Pancreas (tissue), 10 donors: ENCODE measurements at regions not wholly inside any gene's neighbourhood (a gene's known extent, or its start where the extent isn't known, plus 50 kb on each side); places are given as distances from the start of the nearest gene placed in this dataset.

ENCODE experiments used
- ATAC-seq, 4 donors: fragments of 200-7000 bp; cut with Tn5 transposase; one replicate each; pipeline versions ENCODE4 v1.8.0 to v1.9.1; 2020; ENCODE audit warnings: mild to moderate bottlenecking in 4 of 4, moderate library complexity in 4 of 4
- DNase-seq, 6 donors: peaks; one replicate each; pipeline ENCODE4 v3.0.0-alpha.2; 2020
- FAIRE-seq: peaks from 2 replicates; lab custom pipeline; 2012; peaks lifted over from hg19 to GRCh38; lab: Jason Lieb, UNC
- H3K27ac ChIP-seq, 4 donors: fragments of 200-600 bp; sonication (generic); 1 replicate in 3 of 4; 2 replicates in 1 of 4; pipeline versions ENCODE4 v1.5.0 to v1.8.0; 2020
- H3K27me3 ChIP-seq, 4 donors: fragments of 200-600 bp; one replicate each; pipeline ENCODE4 v1.8.0; 2021
- H3K36me3 ChIP-seq, 3 donors: fragments of 200-600 bp; sonication (generic) in 1 of 3; one replicate each; pipeline versions ENCODE4 v1.5.0 to v1.8.0; 2020 to 2021
- H3K4me1 ChIP-seq, 3 donors: fragments of 200-600 bp; one replicate each; pipeline ENCODE4 v1.8.0; 2021
- H3K4me3 ChIP-seq, 4 donors: fragments of 200-600 bp; sonication (generic) in 2 of 4; one replicate each; pipeline versions ENCODE4 v1.5.0 to v1.8.0; 2020 to 2021
- H3K9me3 ChIP-seq, 4 donors: fragments of 200-600 bp; one replicate each; pipeline ENCODE4 v1.8.0; 2021
- WGBS, 2 donors: extraction: QIAGEN DNeasy Blood & Tissue Kit; methylation state at CpG; one replicate each; pipeline ENCODE4 v1.1.7; 2013; 5-methylcytosine and 5-hydroxymethylcytosine counted together
- intact Hi-C, 3 donors: fragments of 100-400 bp; cut with DNase I; formaldehyde crosslinking; loops; one replicate each; pipeline versions ENCODE4 v1.11.1 to v1.14.2; 2022
- TF ChIP-seq, protein P1 (sequence below), 4 donors: fragments of 200-600 bp; sonication (generic) in 3 of 4; IDR thresholded peaks; one replicate each; pipeline versions ENCODE4 v1.5.0 to v1.8.0; 2021; ENCODE audit warnings: antibody characterized with exemption in 4 of 4
- donor health status: healthy with polysubstance abuse.
- donor health status: DM: no; HTN: no; CAD: no; lungs with moderate emphysema.
- donor health status: DM: no; HTN: no; CAD: no.
- donor health status: control.
- donor health status: control.
- donor health status: Bipolar disorder and iron deficiency.
- donor health status: DM: yes; HTN: yes; CAD: no.
- donor health status: DM: no; HTN: no; CAD: no.
- donor health status: DM: no; HTN: no; CAD: no.
- donor health status: DM: yes; HTN: yes; CAD: no.

DNA sequence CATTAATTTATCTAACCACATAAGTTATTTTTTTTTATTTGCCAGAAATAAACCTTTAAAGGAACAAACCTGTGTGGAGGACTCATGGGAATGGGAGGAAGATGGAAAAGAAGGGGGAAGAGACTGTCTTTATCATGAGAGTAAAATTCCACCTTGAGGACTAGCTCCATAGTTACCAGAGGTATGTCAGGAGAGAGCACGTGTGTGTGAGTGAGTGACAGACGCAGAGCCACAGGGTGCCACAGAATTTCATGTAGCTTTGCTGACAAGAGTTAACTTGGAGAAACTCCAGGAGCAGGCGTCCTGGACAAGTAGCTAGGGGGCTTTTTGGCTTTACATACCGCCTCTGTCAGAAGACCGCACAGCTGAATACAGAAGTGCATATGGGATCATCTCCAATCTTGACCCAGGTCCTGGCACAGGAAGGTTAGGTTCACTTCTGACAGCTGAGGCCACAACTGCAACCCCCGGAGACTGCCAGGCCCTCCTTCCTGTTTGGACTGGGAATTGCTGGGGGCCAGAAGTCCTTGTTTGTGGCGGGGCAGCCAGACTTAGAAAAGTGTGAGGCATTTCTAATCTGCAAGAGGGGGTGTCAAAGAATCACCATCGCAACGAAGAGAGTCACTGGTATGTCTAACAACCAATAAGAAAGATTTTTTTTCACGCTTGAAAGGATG, 197.8 kb upstream of the TPM1 start:
- H3K27me3 ChIP-seq: no peaks in the 10 kb centered on the region
- 78 to 85% methylated on average over 10 of the region's 10 CpGs for WGBS, 2 donors
- no peak for FAIRE-seq
- no peaks in the 10 kb centered on the region for H3K9me3 ChIP-seq
- no peak for DNase-seq
- no peak for ATAC-seq
- no peak overlapping the region for H3K27ac ChIP-seq
- H3K4me3 ChIP-seq: no peak overlapping the region
- no peaks in the 10 kb centered on the region for H3K36me3 ChIP-seq
- peaks cover 0 to 24% (median 4%) of the 10 kb centered on the region in 3 donors for H3K4me1 ChIP-seq
- TF ChIP-seq, protein P1, sequence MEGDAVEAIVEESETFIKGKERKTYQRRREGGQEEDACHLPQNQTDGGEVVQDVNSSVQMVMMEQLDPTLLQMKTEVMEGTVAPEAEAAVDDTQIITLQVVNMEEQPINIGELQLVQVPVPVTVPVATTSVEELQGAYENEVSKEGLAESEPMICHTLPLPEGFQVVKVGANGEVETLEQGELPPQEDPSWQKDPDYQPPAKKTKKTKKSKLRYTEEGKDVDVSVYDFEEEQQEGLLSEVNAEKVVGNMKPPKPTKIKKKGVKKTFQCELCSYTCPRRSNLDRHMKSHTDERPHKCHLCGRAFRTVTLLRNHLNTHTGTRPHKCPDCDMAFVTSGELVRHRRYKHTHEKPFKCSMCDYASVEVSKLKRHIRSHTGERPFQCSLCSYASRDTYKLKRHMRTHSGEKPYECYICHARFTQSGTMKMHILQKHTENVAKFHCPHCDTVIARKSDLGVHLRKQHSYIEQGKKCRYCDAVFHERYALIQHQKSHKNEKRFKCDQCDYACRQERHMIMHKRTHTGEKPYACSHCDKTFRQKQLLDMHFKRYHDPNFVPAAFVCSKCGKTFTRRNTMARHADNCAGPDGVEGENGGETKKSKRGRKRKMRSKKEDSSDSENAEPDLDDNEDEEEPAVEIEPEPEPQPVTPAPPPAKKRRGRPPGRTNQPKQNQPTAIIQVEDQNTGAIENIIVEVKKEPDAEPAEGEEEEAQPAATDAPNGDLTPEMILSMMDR (IDR thresholded peaks at IDR 0.05): no peak
- intact Hi-C loops: no loop called here

DNA sequence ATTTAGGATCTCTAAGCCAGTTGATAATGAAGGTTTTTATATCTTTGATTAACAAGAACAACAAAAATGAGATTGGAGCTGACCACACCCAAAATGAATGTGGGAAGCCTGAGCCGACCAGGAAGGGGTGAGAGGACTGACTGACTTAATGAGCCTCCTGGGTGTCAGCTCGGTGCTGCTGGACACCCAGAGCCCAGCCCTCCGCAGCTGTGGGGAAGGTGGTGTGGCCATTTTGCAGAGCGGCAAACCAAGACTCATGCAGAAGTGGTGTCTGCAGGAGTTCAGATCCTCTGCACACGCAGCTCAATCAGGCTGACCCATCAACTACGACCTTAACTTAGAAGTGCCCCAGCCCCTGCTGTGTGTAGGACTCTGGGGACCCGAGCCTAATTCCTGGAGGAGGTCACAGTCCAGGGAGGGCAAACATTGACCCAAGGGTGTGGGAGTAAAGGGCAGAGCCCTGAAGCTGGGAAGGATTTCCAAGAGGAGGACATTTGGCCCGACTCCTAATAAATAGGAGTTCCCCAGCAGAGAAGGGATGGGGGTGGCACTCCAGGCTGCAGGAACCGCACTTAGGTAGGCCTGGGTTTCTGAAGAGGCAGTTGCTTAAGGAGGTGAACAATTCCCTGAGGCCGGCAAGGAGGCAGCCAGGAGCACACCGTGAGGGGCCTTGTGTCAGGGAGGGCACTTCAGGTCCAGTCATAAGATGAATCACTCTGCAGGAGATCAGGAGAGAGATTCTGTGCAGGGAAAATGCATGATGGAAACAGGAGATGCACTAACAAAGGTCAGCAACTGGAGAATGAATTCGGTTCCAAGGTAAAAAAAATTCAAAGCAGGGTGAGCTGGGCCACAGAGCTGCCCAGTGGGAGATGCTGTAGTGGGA, 197.1 kb upstream of the TPM1 start:
- H3K4me1 ChIP-seq: peaks cover 0 to 26% (median 4%) of the 10 kb centered on the region in 3 donors
- ATAC-seq (no peak), DNase-seq (no peak), FAIRE-seq (no peak)
- H3K27ac ChIP-seq: no peak overlapping the region
- H3K27me3 ChIP-seq: no peaks in the 10 kb centered on the region
- WGBS, 2 donors: 64 to 67% methylated on average over 12 of the region's 12 CpGs
- intact Hi-C loops: no loop called here
- no peak overlapping the region for H3K4me3 ChIP-seq
- H3K36me3 ChIP-seq: no peaks in the 10 kb centered on the region
- TF ChIP-seq, protein P1 (IDR thresholded peaks at IDR 0.05): no peak
- no peaks in the 10 kb centered on the region for H3K9me3 ChIP-seq

DNA sequence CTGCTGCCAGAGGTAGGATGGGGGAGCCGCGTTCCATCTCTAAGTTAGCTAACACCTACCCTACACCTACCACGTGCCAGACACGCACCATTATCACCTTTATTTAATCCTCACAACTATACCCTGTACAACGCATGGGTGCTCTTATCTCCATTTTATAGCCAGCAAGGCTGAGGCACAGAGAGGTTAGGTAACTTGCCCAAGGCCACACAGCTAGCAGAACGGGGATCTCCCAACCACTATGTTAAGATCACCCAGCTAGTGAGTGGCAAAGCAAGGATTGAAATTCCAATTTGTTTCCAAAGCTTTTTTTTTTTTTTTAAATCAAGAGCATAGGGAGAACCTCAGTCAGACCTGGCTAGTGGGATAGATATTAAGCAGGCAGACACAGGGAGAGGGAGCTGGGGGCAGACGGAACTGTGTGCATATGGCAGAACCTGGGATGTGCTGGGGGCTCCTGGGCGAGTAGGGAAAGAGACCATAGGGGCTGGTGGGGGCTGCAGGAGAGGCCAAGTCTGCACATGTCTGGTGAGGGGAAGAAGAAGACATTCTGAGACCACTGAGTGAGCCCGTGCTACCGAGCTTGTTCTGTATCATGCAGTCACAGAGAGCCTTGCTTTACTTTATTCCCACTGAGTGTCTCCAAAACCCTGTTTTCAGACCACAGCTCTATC, 196.3 kb upstream of the TPM1 start:
- H3K36me3 ChIP-seq: no peaks in the 10 kb centered on the region
- FAIRE-seq: no peak

DNA sequence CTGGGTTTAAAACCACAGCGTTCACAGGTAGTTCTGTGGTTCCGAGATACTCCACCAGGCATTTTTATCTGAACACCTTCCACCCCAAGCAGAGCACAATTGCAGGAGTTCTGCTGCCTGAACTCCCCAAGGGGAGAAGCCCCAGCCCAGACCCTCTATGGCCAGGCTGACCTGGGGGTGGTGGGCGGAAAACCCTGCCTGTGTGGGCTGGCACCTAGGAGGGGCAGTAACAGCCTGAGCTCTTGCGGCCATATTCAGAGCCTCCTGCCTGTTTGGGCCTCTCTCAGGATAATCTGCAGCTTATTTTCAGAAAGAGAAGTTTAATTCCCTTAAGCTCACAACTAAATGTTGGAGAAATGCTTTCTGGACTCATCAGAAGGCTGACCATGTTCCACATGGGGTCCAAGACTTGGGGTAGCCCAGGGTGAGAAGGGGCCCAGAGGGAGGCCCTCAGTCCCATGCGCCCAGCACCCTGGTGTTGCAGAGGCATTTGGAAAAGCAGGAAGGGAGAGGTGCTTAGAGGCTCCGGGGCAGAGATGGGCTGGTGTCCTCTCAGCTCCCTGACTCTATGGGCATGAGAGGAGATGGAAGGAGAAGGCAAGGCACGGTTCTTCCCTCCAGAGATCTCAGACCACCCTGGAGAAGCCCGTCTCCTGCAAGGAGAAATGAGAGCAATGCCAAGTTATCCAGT, 195.6 kb upstream of the TPM1 start:
- WGBS, 2 donors: 95 to 97% methylated on average over 8 of the region's 8 CpGs
- intact Hi-C loops: no loop called here
- DNase-seq (no peak), FAIRE-seq (no peak), ATAC-seq (no peak)
- Histone ChIP-seq H3K4me1 (peaks cover 0 to 21% (median 4%) of the 10 kb centered on the region in 3 donors), H3K36me3 (no peaks in the 10 kb centered on the region), H3K9me3 (no peaks in the 10 kb centered on the region), H3K27me3 (no peaks in the 10 kb centered on the region), H3K27ac (no peak overlapping the region), H3K4me3 (no peak overlapping the region)
- TF ChIP-seq, protein P1 (IDR thresholded peaks at IDR 0.05): no peak

More for the DNA sequence above, 196.3 kb upstream of the TPM1 start:
- Histone ChIP-seq H3K9me3 (no peaks in the 10 kb centered on the region), H3K27ac (no peak overlapping the region), H3K4me3 (no peak overlapping the region), H3K4me1 (peaks cover 0 to 24% (median 4%) of the 10 kb centered on the region in 3 donors), H3K27me3 (no peaks in the 10 kb centered on the region)
- ATAC-seq (no peak), DNase-seq (no peak)
- TF ChIP-seq, protein P1 (IDR thresholded peaks at IDR 0.05): no peak
- intact Hi-C loops: no loop called here
- WGBS, 2 donors: 84 to 88% methylated on average over 10 of the region's 10 CpGs
